HUDEP-2 (cell line): ENCODE measurements at regions not wholly inside any gene's neighbourhood (a gene's known extent, or its start where the extent isn't known, plus 50 kb on each side); places are given as distances from the start of the nearest gene placed in this dataset.
"Not testable (repeated sequence)": the region's sequence is repeated elsewhere in the genome, so short reads cannot be mapped to it uniquely, and the experiment has no call there.

Experiments
- DNase-seq, 76 experiments: peaks; one replicate each; lab custom pipeline; 2025; ENCODE audit not compliant: unreplicated experiment in 76 of 76; lab: John Stamatoyannopoulos, UW

DNA sequence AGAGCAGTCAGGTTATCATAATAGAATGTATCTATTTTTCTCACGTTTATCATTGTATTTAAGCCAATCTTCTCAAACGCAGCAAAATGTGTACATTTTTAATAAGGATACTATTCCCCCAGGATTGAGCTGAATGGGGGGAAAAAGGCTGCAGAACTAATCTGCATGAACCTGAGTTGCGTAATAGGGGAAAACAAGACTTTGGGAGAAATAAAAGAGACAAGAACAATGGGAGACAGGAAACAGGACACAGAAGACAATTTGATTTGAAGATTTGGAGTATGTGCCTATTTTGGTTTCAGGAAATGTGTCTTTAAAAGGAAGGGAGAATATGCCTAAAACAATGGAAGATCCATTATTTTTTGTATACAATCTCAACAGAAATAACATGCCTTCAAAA is 844.5 kb downstream of the DIAPH3 start:
- DNase-seq = no peak

DNA sequence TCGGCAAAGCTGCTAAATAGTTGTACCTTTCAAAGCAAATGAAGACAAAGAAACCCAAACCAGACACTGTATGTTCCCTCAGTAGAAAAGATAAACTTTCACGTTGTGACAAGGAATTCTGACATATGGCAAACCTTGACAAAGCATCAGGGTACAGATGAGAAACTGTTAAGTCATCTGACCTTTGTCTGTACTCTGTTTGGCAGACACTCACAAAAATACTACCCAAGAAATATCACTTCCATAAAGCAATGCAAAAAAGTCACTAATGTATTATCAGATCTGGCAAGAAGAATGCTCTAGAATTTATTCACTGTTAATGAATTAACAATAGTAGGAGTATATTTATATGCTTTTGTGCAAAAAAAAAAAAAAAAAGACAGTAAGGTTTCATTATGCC is 843.7 kb downstream of the DIAPH3 start:
- no peak for DNase-seq

DNA sequence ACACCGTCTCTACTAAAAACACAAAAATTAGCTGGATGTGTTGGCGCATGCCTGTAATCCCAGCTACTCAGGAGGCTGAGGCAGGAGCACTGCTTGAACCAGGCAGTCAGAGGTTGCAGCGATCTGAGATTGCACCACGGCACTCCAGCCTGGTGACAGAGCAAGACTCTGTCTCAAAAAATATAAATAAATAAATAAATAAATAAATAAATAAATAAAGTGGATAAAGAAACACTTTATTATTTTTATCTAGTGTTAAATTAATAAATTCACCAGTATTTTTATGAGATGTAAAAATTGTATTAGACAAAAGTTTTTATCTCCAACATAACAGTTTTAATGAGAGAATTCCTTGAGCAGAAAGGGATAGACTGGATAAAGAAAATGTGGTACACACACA is 839.3 kb downstream of the DIAPH3 start:
- not testable (repeated sequence) for DNase-seq

- DNase-seq = no peak
Observed at GRCh38 chr13:59326717-59327116, 837.0 kb downstream of the DIAPH3 start.

- no peak for DNase-seq
Observed at GRCh38 chr13:59330764-59331163, 833.0 kb downstream of the DIAPH3 start.

- no peak for DNase-seq
Observed at GRCh38 chr13:59332966-59333365, 830.8 kb downstream of the DIAPH3 start.

GRCh38 chr13:59337070-59337469 is 826.7 kb downstream of the DIAPH3 start:
- no peak for DNase-seq

DNA sequence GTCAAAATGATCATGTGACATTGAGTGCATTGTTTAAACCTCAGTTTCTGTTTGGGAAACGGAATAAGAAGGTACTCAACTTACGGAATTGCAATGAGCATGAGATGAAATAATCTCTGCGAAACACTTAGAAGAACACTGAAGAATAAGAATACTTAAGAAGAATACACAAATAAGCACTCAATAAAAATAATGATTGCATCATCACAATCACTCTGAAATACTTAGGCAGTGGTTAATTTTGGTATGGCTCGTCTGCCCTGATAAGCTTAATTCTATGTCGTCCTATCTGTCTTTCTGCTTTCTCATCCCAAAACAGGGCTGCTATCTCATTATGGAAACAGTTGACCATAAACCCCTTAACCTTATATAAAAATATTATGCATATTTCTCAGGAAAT is 823.6 kb downstream of the DIAPH3 start:
- DNase-seq = no peak

GRCh38 chr13:59340581-59340980 is 823.1 kb downstream of the DIAPH3 start:
- DNase-seq = no peak

- no peak for DNase-seq
Observed at GRCh38 chr13:59342400-59342799, 821.3 kb downstream of the DIAPH3 start.

DNA sequence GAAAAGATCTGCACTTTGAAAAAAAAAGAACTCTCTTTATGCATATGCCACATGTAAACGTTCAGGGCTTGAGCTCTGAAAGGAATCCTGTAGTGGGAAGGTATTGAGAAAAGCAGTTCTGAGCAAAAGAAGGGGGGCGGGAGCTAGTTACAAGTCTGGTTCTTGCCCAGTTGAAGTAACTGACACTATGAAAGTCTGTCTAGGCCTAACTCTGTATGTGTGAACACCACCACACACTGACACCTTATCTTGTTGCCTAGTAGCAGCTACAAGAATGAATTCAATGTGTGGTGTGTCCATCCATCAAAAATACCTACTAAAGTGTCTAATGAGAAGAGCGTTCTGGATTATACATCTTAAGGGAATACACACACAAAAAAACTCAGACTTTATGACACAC is 820.6 kb downstream of the DIAPH3 start:
- DNase-seq = no peak

DNA sequence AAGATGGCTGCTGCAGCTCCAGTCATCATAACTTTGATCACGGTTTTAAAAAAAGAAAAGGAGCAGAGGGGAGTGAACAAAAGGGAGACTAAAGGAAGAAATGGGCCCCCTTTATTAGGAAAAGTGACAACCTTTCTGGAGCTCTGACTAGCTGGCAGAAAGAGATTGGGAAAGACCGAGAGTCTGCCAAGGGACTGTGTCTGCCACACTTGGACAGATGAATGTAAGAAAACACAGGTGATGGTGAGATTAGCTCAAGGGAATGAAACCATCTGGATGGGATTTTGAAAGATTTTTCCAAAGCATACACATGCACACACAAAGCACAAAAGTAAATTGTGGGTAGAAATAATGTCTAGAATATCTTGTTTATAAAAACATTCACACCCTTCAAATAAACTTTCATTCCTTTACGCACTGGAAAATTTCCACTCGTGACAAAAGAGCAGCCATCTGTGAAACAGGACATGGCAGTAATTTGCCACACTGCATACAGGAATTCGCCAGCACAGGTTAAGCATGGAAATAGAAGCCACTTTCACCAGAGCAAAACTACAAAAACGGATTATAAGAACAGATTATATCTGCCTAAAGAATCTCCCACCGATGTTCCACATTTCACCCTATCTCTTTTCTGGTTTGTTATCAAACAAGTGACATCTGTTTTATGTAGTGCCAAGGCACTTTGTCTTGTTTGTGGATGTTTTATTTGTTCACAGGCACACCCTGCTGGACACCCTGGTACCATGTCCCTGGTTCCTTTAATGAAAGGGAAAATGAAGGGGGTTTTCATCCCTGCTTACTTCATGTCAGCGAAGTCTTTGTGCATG is 819.5 kb downstream of the DIAPH3 start:
- DNase-seq = peak in 26 of 76 experiments; percentile 3 to 55 (median 25)

- peak in 30 of 76 experiments; percentile 1 to 44 (median 15) for DNase-seq
Observed at GRCh38 chr13:59345311-59345710, 818.4 kb downstream of the DIAPH3 start.

GRCh38 chr13:59346999-59347723 is 816.6 kb downstream of the DIAPH3 start:
- no peak for DNase-seq

- DNase-seq = no peak
Observed at GRCh38 chr13:59348617-59349016, 815.1 kb downstream of the DIAPH3 start.

DNA sequence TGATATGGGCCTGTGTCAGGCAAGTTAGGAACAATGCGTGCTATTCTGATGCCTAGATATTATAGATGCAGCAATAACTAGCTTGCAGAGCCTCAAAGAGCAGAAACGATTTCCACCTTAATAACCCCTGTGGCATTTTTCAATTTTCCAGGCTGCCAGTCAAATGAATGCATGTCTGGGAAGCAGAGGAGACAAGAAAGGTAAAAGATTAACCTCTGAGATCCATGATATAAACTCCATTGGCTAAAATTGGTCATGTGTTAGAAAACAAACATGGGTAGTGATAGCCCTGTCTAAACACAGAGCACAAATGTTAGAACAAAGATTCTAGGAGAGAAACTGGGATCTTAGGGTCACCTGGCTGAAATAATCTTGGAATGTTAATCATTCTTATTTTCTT is 811.1 kb downstream of the DIAPH3 start:
- no peak for DNase-seq

DNA sequence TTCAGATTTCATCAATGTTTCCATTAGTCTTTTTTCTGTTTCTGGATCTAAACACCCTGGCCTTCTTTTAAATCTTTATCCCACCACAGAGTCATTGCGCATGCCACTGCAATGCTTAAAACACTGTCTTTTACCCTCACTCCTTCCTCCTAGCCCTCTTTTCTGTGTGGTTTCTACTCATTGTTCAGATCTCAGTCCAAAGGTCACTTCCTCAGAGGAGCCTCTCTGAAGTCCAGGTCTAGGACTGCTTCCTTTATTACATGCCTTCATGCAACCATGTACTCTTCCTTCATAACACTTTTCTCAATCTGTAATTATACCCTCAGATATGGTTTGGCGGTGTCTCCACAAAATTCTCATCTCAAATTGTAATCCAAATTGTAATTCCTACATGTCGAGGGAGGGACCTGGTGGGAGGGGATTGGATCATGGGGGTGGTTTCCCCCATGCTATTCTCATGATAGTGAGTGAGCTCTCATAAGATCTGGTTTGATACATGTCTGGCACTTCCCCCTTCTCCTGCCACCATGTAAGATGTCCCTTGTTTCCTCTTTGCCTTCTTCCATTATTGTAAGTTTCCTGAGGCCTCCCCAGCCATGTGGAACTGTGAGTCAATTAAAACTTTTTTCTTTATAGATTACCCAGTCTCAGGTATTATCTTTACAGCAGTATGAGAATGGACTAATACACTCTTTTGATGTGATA is 808.9 kb downstream of the DIAPH3 start:
- DNase-seq = no peak

- peak in 33 of 76 experiments; percentile 1 to 75 (median 22) for DNase-seq
Observed at GRCh38 chr13:59356607-59357006, 807.1 kb downstream of the DIAPH3 start.

- no peak for DNase-seq
Observed at GRCh38 chr13:59358014-59358413, 805.7 kb downstream of the DIAPH3 start.

DNA sequence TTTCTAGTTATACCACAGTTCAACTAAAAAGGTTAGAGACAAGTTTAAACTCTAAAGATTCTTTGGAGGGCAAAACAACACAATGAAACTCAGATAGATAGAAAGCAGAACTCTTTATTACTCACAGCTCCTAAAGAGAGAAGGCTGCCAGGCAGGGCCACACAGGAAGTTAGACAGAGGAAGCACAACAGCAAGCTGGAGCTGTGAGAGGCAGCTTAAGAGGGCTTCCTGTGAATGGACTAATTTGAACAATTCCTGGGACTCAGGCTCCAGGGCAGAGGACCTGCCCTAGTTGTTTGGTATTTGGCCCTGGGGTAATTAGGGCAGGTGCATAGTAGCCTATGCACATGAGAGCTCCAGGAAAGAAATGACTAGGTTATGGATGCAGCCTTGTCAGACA is 803.6 kb downstream of the DIAPH3 start:
- no peak for DNase-seq

GRCh38 chr13:59360916-59361315 is 802.8 kb downstream of the DIAPH3 start:
- no peak for DNase-seq
